ENCODE measurements at regions not wholly inside any gene's neighbourhood (a gene's known extent, or its start where the extent isn't known, plus 50 kb on each side); places are given as distances from the start of the nearest gene placed in this dataset.

GRCh38 chr2:176753205-176753604, 459.4 kb upstream of the HNRNPA3 start:
- DNase-seq: no peak
- in situ Hi-C loops (cut with MboI; ENCODE audit: low pct_unique_long_range_greater_than_20kb, low sequenced_read_pairs): no loop called here

- no peak for DNase-seq
- in situ Hi-C loops (cut with MboI; ENCODE audit: low pct_unique_long_range_greater_than_20kb, low sequenced_read_pairs): no loop called here
Measured at GRCh38 chr2:176753752-176754474, 458.7 kb upstream of the HNRNPA3 start.

GRCh38 chr2:176755537-176756135, 457.0 kb upstream of the HNRNPA3 start:
- in situ Hi-C loops (cut with MboI; ENCODE audit: low pct_unique_long_range_greater_than_20kb, low sequenced_read_pairs): no loop called here
- no peak for DNase-seq

- DNase-seq: no peak
- in situ Hi-C loops (cut with MboI; ENCODE audit: low pct_unique_long_range_greater_than_20kb, low sequenced_read_pairs): no loop called here
Measured at GRCh38 chr2:176758426-176758825, 454.2 kb upstream of the HNRNPA3 start.

GRCh38 chr2:176760439-176760838, 452.2 kb upstream of the HNRNPA3 start:
- no peak for DNase-seq
- in situ Hi-C loops (cut with MboI; ENCODE audit: low pct_unique_long_range_greater_than_20kb, low sequenced_read_pairs): no loop called here

GRCh38 chr2:176763130-176763529, 449.5 kb upstream of the HNRNPA3 start:
- no peak for DNase-seq
- in situ Hi-C loops (cut with MboI; ENCODE audit: low pct_unique_long_range_greater_than_20kb, low sequenced_read_pairs): no loop called here

- DNase-seq: no peak
- in situ Hi-C loops (cut with MboI; ENCODE audit: low pct_unique_long_range_greater_than_20kb, low sequenced_read_pairs): no loop called here
Measured at GRCh38 chr2:176763851-176764404, 448.7 kb upstream of the HNRNPA3 start.

GRCh38 chr2:176764921-176765320, 447.7 kb upstream of the HNRNPA3 start:
- in situ Hi-C loops (cut with MboI; ENCODE audit: low pct_unique_long_range_greater_than_20kb, low sequenced_read_pairs): no loop called here
- no peak for DNase-seq

GRCh38 chr2:176766005-176766404, 446.6 kb upstream of the HNRNPA3 start:
- in situ Hi-C loops (cut with MboI; ENCODE audit: low pct_unique_long_range_greater_than_20kb, low sequenced_read_pairs): no loop called here
- DNase-seq: no peak

GRCh38 chr2:176768185-176768584, 444.4 kb upstream of the HNRNPA3 start:
- DNase-seq: no peak
- in situ Hi-C loops (cut with MboI; ENCODE audit: low pct_unique_long_range_greater_than_20kb, low sequenced_read_pairs): no loop called here

GRCh38 chr2:176769021-176769420, 443.6 kb upstream of the HNRNPA3 start:
- no peak for DNase-seq
- in situ Hi-C loops (cut with MboI; ENCODE audit: low pct_unique_long_range_greater_than_20kb, low sequenced_read_pairs): no loop called here

GRCh38 chr2:176769499-176770370, 442.9 kb upstream of the HNRNPA3 start:
- in situ Hi-C loops (cut with MboI; ENCODE audit: low pct_unique_long_range_greater_than_20kb, low sequenced_read_pairs): no loop called here

GRCh38 chr2:176772816-176773215, 439.8 kb upstream of the HNRNPA3 start:
- in situ Hi-C loops (cut with MboI; ENCODE audit: low pct_unique_long_range_greater_than_20kb, low sequenced_read_pairs): no loop called here

More at GRCh38 chr2:176769499-176770370, 442.9 kb upstream of the HNRNPA3 start:
- DNase-seq: no peak

GRCh38 chr2:176774766-176775451, 437.7 kb upstream of the HNRNPA3 start:
- DNase-seq: no peak
- in situ Hi-C loops (cut with MboI; ENCODE audit: low pct_unique_long_range_greater_than_20kb, low sequenced_read_pairs): no loop called here

More at GRCh38 chr2:176772816-176773215, 439.8 kb upstream of the HNRNPA3 start:
- DNase-seq: no peak

GRCh38 chr2:176777262-176777661, 435.3 kb upstream of the HNRNPA3 start:
- no peak for DNase-seq
- in situ Hi-C loops (cut with MboI; ENCODE audit: low pct_unique_long_range_greater_than_20kb, low sequenced_read_pairs): no loop called here

- in situ Hi-C loops (cut with MboI; ENCODE audit: low pct_unique_long_range_greater_than_20kb, low sequenced_read_pairs): no loop called here
- no peak for DNase-seq
Measured at GRCh38 chr2:176779917-176780316, 432.7 kb upstream of the HNRNPA3 start.

GRCh38 chr2:176780348-176780747, 432.2 kb upstream of the HNRNPA3 start:
- in situ Hi-C loops (cut with MboI; ENCODE audit: low pct_unique_long_range_greater_than_20kb, low sequenced_read_pairs): no loop called here
- no peak for DNase-seq

GRCh38 chr2:176781570-176782217, 430.9 kb upstream of the HNRNPA3 start:
- in situ Hi-C loops (cut with MboI; ENCODE audit: low pct_unique_long_range_greater_than_20kb, low sequenced_read_pairs): no loop called here
- DNase-seq: no peak
